ENCODE measurements at regions not wholly inside any gene's neighbourhood (a gene's known extent, or its start where the extent isn't known, plus 50 kb on each side); places are given as distances from the start of the nearest gene placed in this dataset.

GRCh38 chr1:5611431-5611830 is 380.8 kb downstream of the NPHP4 start:
- TF ChIP-seq, protein P1, sequence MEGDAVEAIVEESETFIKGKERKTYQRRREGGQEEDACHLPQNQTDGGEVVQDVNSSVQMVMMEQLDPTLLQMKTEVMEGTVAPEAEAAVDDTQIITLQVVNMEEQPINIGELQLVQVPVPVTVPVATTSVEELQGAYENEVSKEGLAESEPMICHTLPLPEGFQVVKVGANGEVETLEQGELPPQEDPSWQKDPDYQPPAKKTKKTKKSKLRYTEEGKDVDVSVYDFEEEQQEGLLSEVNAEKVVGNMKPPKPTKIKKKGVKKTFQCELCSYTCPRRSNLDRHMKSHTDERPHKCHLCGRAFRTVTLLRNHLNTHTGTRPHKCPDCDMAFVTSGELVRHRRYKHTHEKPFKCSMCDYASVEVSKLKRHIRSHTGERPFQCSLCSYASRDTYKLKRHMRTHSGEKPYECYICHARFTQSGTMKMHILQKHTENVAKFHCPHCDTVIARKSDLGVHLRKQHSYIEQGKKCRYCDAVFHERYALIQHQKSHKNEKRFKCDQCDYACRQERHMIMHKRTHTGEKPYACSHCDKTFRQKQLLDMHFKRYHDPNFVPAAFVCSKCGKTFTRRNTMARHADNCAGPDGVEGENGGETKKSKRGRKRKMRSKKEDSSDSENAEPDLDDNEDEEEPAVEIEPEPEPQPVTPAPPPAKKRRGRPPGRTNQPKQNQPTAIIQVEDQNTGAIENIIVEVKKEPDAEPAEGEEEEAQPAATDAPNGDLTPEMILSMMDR (IDR thresholded peaks at IDR 0.05): no peak
- TF ChIP-seq POLR2A (IDR thresholded peaks at IDR 0.05) (no peak), EP300 (IDR thresholded peaks at IDR 0.05) (no peak)
